SK-N-SH treated with all-trans-retinoic acid at 6 μM for 48 hours (cell line): ENCODE measurements at regions not wholly inside any gene's neighbourhood (a gene's known extent, or its start where the extent isn't known, plus 50 kb on each side); places are given as distances from the start of the nearest gene placed in this dataset.

Source experiments
- ATAC-seq: fragments of 200-7000 bp; cut with Tn5 transposase; 3 replicates; pipeline ENCODE4 v1.9.1; 2020; ENCODE audit warnings: mild to moderate bottlenecking, moderate library complexity
- BACH2 ChIP-seq: fragments of 250-450 bp; sonication (Bioruptor Pico); IDR thresholded peaks from 2 replicates; pipeline ENCODE4 v1.9.0; 2021; ENCODE audit warnings: mild to moderate bottlenecking, borderline replicate concordance
- ESRRG ChIP-seq: fragments of 250-450 bp; sonication (Bioruptor Pico); IDR thresholded peaks from 2 replicates; pipeline ENCODE4 v1.6.1; 2021; ENCODE audit warnings: mild to moderate bottlenecking
- GLIS3 ChIP-seq: fragments of 250-450 bp; sonication (Bioruptor Pico); IDR thresholded peaks from 2 replicates; pipeline ENCODE4 v1.5.0; 2020; ENCODE audit warnings: mild to moderate bottlenecking, moderate library complexity
- OSR1 ChIP-seq: fragments of 250-450 bp; sonication (Bioruptor Pico); IDR thresholded peaks from 2 replicates; pipeline ENCODE4 v1.8.0; 2022; ENCODE audit warnings: moderate library complexity, mild to moderate bottlenecking, inconsistent platforms
- RARB ChIP-seq: fragments of 250-450 bp; sonication (Bioruptor Pico); IDR thresholded peaks from 2 replicates; pipeline ENCODE4 v1.8.0; 2021; ENCODE audit warnings: mild to moderate bottlenecking, moderate library complexity
- SNAI2 ChIP-seq: fragments of 250-450 bp; sonication (Bioruptor Pico); IDR thresholded peaks from 2 replicates; pipeline ENCODE4 v1.5.0; 2020; ENCODE audit warnings: mild to moderate bottlenecking, moderate library complexity
- ZC3H10 ChIP-seq: fragments of 250-450 bp; sonication (Bioruptor Pico); IDR thresholded peaks from 2 replicates; pipeline ENCODE4 v1.5.1; 2021; ENCODE audit warnings: mild to moderate bottlenecking, moderate library complexity
- ZFP3 ChIP-seq: fragments of 250-450 bp; sonication (Bioruptor Pico); IDR thresholded peaks from 2 replicates; pipeline ENCODE4 v1.5.0; 2020; ENCODE audit warnings: mild to moderate bottlenecking, moderate library complexity
- ZNF565 ChIP-seq: fragments of 450-650 bp; formaldehyde crosslinking; conservative IDR thresholded peaks from 2 replicates; pipeline ENCODE4 v1.5.0; 2020; ENCODE audit warnings: low read depth, mild to moderate bottlenecking, moderate library complexity
- ZNF70 ChIP-seq: fragments of 450-650 bp; formaldehyde crosslinking; IDR thresholded peaks from 2 replicates; pipeline ENCODE4 v1.5.0; 2020; ENCODE audit warnings: mild to moderate bottlenecking, moderate library complexity
- ZNF8 ChIP-seq: fragments of 450-650 bp; formaldehyde crosslinking; IDR thresholded peaks from 2 replicates; pipeline ENCODE4 v1.5.0; 2020; ENCODE audit warnings: mild to moderate bottlenecking, moderate library complexity
- TF ChIP-seq, protein P1 (sequence below): fragments of 250-450 bp; sonication (Bioruptor Pico); IDR thresholded peaks from 2 replicates; pipeline ENCODE4 v1.8.0; 2021; ENCODE audit warnings: low read depth, mild to moderate bottlenecking, moderate library complexity, borderline replicate concordance
- TF ChIP-seq, protein P2 (sequence below): fragments of 250-450 bp; sonication (Bioruptor Pico); IDR thresholded peaks from 2 replicates; pipeline ENCODE4 v1.5.0; 2020; ENCODE audit warnings: mild to moderate bottlenecking, moderate library complexity
- TF ChIP-seq, protein P3 (sequence below): fragments of 250-450 bp; sonication (Bioruptor Pico); IDR thresholded peaks from 2 replicates; pipeline ENCODE4 v1.5.1; 2021; ENCODE audit warnings: mild to moderate bottlenecking, moderate library complexity
- TF ChIP-seq, protein P4 (sequence below): fragments of 250-450 bp; sonication (Bioruptor Pico); IDR thresholded peaks from 2 replicates; pipeline ENCODE4 v1.5.1; 2020; ENCODE audit warnings: low read depth, mild to moderate bottlenecking, moderate library complexity

DNA sequence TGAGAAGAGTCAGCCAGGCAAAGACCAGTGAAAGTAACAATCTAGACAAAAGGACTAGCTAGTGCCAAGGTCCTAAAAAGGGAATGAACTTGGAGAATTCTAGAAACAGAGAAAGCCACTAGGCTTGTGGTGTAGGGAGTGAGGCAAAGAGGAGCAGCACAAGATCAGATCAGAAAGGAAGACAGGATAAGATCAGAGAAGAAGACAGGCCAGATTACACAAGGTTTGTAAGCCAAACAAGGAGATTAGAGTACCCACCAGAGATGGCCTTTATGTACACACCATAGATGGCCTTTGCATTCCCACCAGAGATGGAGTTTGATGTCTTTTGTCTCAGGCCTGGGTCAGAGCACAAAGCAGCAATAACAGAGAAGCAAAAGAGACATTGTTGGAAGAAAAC, 105.6 kb upstream of the PLCB4 start (continued):
- TF ChIP-seq, protein P1, sequence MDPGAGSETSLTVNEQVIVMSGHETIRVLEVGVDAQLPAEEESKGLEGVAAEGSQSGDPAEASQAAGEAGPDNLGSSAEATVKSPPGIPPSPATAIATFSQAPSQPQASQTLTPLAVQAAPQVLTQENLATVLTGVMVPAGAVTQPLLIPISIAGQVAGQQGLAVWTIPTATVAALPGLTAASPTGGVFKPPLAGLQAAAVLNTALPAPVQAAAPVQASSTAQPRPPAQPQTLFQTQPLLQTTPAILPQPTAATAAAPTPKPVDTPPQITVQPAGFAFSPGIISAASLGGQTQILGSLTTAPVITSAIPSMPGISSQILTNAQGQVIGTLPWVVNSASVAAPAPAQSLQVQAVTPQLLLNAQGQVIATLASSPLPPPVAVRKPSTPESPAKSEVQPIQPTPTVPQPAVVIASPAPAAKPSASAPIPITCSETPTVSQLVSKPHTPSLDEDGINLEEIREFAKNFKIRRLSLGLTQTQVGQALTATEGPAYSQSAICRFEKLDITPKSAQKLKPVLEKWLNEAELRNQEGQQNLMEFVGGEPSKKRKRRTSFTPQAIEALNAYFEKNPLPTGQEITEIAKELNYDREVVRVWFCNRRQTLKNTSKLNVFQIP (CRISPR knock-in tag): no peak
- TF ChIP-seq SNAI2: no peak
- TF ChIP-seq, protein P2, sequence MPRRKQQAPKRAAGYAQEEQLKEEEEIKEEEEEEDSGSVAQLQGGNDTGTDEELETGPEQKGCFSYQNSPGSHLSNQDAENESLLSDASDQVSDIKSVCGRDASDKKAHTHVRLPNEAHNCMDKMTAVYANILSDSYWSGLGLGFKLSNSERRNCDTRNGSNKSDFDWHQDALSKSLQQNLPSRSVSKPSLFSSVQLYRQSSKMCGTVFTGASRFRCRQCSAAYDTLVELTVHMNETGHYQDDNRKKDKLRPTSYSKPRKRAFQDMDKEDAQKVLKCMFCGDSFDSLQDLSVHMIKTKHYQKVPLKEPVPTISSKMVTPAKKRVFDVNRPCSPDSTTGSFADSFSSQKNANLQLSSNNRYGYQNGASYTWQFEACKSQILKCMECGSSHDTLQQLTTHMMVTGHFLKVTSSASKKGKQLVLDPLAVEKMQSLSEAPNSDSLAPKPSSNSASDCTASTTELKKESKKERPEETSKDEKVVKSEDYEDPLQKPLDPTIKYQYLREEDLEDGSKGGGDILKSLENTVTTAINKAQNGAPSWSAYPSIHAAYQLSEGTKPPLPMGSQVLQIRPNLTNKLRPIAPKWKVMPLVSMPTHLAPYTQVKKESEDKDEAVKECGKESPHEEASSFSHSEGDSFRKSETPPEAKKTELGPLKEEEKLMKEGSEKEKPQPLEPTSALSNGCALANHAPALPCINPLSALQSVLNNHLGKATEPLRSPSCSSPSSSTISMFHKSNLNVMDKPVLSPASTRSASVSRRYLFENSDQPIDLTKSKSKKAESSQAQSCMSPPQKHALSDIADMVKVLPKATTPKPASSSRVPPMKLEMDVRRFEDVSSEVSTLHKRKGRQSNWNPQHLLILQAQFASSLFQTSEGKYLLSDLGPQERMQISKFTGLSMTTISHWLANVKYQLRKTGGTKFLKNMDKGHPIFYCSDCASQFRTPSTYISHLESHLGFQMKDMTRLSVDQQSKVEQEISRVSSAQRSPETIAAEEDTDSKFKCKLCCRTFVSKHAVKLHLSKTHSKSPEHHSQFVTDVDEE (CRISPR knock-in tag): no peak
- TF ChIP-seq, protein P3, sequence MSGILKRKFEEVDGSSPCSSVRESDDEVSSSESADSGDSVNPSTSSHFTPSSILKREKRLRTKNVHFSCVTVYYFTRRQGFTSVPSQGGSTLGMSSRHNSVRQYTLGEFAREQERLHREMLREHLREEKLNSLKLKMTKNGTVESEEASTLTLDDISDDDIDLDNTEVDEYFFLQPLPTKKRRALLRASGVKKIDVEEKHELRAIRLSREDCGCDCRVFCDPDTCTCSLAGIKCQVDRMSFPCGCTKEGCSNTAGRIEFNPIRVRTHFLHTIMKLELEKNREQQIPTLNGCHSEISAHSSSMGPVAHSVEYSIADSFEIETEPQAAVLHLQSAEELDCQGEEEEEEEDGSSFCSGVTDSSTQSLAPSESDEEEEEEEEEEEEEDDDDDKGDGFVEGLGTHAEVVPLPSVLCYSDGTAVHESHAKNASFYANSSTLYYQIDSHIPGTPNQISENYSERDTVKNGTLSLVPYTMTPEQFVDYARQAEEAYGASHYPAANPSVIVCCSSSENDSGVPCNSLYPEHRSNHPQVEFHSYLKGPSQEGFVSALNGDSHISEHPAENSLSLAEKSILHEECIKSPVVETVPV (CRISPR knock-in tag): no peak
- TF ChIP-seq ZNF8: no peak
- no peak for TF ChIP-seq ZNF70 (CRISPR knock-in tag)

DNA sequence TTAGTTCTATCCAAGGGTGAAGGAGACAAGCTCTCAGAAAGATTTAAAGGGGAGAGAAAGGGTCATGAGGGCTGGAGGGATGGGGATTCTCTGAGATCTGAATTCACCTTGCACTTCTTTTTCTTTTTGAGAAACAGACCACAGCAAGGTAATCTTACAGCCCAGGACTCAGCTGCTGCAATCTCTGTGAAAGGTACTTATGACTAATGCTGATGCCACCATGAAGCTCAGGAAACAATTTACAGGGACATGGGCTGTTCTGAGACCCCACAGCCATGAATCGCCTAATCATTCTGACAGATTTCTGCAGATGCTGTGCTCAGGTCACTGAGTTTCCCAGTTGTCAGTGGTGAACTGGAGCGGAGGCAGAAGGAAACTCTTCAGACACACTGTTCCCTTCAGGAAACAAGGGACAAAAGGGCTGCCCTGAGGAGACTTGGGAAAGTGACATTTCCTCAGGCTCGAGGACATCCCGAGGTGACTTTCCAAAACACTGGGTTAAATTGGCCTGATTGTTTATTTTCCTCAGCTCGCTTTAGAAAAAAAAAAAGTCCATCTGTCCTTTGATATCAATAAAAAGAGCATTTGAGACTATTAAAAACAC, 103.8 kb upstream of the PLCB4 start:
- TF ChIP-seq, protein P1 (CRISPR knock-in tag): no peak
- TF ChIP-seq BACH2 (CRISPR knock-in tag) (no peak), SNAI2 (no peak), ESRRG (CRISPR knock-in tag) (no peak), GLIS3 (no peak), ZNF8 (no peak), OSR1 (CRISPR knock-in tag) (no peak), RARB (CRISPR knock-in tag) (no peak), ZNF565 (CRISPR knock-in tag) (no peak), ZNF70 (CRISPR knock-in tag) (no peak), ZFP3 (CRISPR knock-in tag) (no peak), ZC3H10 (CRISPR knock-in tag) (no peak)
- TF ChIP-seq, protein P3 (CRISPR knock-in tag): no peak
- TF ChIP-seq, protein P2 (CRISPR knock-in tag): no peak
- TF ChIP-seq, protein P4, sequence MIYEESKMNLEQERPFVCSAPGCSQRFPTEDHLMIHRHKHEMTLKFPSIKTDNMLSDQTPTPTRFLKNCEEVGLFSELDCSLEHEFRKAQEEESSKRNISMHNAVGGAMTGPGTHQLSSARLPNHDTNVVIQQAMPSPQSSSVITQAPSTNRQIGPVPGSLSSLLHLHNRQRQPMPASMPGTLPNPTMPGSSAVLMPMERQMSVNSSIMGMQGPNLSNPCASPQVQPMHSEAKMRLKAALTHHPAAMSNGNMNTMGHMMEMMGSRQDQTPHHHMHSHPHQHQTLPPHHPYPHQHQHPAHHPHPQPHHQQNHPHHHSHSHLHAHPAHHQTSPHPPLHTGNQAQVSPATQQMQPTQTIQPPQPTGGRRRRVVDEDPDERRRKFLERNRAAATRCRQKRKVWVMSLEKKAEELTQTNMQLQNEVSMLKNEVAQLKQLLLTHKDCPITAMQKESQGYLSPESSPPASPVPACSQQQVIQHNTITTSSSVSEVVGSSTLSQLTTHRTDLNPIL (CRISPR knock-in tag): no peak
- no peak for ATAC-seq
